ENCODE measurements at regions not wholly inside any gene's neighbourhood (a gene's known extent, or its start where the extent isn't known, plus 50 kb on each side); places are given as distances from the start of the nearest gene placed in this dataset.

DNA sequence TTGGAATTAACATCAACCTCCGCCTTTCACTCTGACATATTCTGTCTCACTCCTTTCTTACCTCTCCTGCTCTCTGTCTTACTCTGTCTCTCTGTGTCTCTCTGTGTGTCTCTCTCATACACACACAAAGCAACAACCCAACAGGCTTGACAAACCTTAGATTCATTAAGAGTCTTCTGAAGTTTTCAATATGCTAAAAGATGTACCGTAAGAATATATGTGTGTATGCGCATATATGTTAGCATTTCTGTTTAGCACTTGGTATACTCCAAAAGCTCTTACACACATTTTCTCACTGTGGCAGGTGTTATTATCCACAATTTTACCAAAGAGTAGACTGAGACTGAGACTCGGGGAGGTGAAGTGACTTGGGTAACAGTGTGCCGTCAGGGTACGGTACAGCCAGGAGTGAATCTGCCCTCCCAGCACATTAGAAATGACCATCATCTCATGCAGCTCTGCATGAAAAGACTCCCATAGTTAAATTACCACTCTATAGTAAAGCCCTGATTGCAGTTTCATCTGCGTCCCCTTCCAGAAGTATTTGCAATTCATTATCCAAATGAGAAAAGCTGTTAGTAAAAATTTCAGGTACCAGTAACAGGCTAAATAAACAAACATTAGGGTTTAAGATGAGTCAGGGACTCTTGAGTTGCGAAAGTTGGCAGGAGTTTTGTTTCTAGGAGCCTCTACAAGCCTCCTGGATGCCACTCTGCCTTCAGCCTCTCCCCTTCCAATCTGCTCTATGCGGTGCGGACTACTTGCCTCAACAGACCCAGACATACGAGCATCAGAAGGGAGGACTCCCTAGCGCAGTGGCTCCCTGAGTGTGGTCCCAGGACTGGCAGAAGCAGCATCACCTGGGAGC lies 195.2 kb upstream of the TMEM45B start:
- Histone ChIP-seq H3K9me1 (ENCODE audit: control insufficient read depth, insufficient read depth, low read length) (no peaks in the 10 kb centered on the region), H3K36me3 (ENCODE audit: control insufficient read depth, insufficient read depth, low read length) (no peaks in the 10 kb centered on the region), H3K4me3 (no peak overlapping the region), H3K9me3 (replicated peaks; ENCODE audit: control insufficient read depth, insufficient read depth, low read depth, low read length) (no peaks in the 10 kb centered on the region), H4K20me1 (replicated peaks; ENCODE audit: control insufficient read depth, insufficient read depth, low read length) (no peaks in the 10 kb centered on the region), H3K9ac (ENCODE audit: insufficient read depth in 1 of 2, low read depth in 2 of 2, low read length in 2 of 2) (no peak overlapping the region), H3K27me3 (ENCODE audit: control insufficient read depth in 2 of 2, insufficient read depth in 2 of 2, low read length in 2 of 2) (peaks cover 0 to 38% of the 10 kb centered on the region in 2 experiments; a peak in 3 of 5 replicates), H3K27ac (ENCODE audit: extremely low read depth, low read depth, low read length) (no peak overlapping the region), H2AFZ (ENCODE audit: low read depth, low read length) (no peak overlapping the region), H3K79me2 (ENCODE audit: control insufficient read depth, insufficient read depth, low read length) (no peaks in the 10 kb centered on the region), H3K4me2 (ENCODE audit: insufficient read depth, low read length) (no peak overlapping the region), H3K4me1 (replicated peaks in 1 of 2; ENCODE audit: control insufficient read depth in 2 of 2, insufficient read depth in 2 of 2, low read length in 2 of 2) (peaks cover 0 to 4% of the 10 kb centered on the region in 2 experiments; a peak in 2 of 5 replicates)
- ATAC-seq (no peak), FAIRE-seq (no peak), DNase-seq (ENCODE audit: extremely low read depth in 1 of 4, low spot score in 3 of 4) (no peak)
- intact Hi-C loops (cut with micrococcal nuclease), result no loop called here
- in situ Hi-C loops (cut with MboI), result no loop called here
- ChIA-PET POLR2A (no interaction called here), CTCF (ENCODE audit: low intra/inter-chr PET ratio) (no interaction called here)
- no TSS peak for BruUV-seq (replicated peaks)
- TF ChIP-seq, protein P1, sequence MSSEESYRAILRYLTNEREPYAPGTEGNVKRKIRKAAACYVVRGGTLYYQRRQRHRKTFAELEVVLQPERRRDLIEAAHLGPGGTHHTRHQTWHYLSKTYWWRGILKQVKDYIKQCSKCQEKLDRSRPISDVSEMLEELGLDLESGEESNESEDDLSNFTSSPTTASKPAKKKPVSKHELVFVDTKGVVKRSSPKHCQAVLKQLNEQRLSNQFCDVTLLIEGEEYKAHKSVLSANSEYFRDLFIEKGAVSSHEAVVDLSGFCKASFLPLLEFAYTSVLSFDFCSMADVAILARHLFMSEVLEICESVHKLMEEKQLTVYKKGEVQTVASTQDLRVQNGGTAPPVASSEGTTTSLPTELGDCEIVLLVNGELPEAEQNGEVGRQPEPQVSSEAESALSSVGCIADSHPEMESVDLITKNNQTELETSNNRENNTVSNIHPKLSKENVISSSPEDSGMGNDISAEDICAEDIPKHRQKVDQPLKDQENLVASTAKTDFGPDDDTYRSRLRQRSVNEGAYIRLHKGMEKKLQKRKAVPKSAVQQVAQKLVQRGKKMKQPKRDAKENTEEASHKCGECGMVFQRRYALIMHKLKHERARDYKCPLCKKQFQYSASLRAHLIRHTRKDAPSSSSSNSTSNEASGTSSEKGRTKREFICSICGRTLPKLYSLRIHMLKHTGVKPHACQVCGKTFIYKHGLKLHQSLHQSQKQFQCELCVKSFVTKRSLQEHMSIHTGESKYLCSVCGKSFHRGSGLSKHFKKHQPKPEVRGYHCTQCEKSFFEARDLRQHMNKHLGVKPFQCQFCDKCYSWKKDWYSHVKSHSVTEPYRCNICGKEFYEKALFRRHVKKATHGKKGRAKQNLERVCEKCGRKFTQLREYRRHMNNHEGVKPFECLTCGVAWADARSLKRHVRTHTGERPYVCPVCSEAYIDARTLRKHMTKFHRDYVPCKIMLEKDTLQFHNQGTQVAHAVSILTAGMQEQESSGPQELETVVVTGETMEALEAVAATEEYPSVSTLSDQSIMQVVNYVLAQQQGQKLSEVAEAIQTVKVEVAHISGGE (CRISPR knock-in tag; IDR thresholded peaks at IDR 0.05), result no peak
- TF ChIP-seq SIN3A (IDR thresholded peaks at IDR 0.05; ENCODE audit: borderline replicate concordance in 2 of 2, control insufficient read depth in 1 of 2, low read depth in 2 of 2, low read length in 2 of 2), result no peak
- no peak for TF ChIP-seq OTX1 (CRISPR knock-in tag; IDR thresholded peaks at IDR 0.05)
- WGBS (ENCODE audit: insufficient coverage, low coverage, missing lambda C conversion rate), result 13% methylated on average over 12 of the region's 12 CpGs

All from K562 (cell line).